BE2C (cell line): ENCODE measurements at regions not wholly inside any gene's neighbourhood (a gene's known extent, or its start where the extent isn't known, plus 50 kb on each side); places are given as distances from the start of the nearest gene placed in this dataset.

Source experiments
- DNase-seq: peaks from one replicate; pipeline ENCODE4 v3.0.0-alpha.2; 2020
- H3K27me3 ChIP-seq: fragments of 250-450 bp; sonication (Bioruptor Pico); 2 replicates; pipeline ENCODE4 v1.5.1; 2020; ENCODE audit warnings: mild to moderate bottlenecking
- H3K36me3 ChIP-seq: fragments of 250-450 bp; sonication (Bioruptor Pico); 2 replicates; pipeline ENCODE4 v1.5.1; 2020; ENCODE audit warnings: mild to moderate bottlenecking
- H3K4me1 ChIP-seq: fragments of 250-450 bp; sonication (Bioruptor Pico); 2 replicates; pipeline ENCODE4 v1.5.1; 2020
- H3K4me3 ChIP-seq: 2 replicates; pipeline ENCODE4 v1.5.1; 2011; ENCODE audit warnings: low read depth, low read length
- H3K9me3 ChIP-seq: fragments of 250-450 bp; sonication (Bioruptor Pico); 2 replicates; pipeline ENCODE4 v1.5.1; 2020
- CTCF ChIP-seq: IDR thresholded peaks from 2 replicates; pipeline ENCODE4 v1.5.1; 2012; ENCODE audit warnings: mild to moderate bottlenecking, low read depth, low read length

- no peak for TF ChIP-seq CTCF
- Histone ChIP-seq H3K36me3 (no peaks in the 10 kb centered on the region), H3K4me1 (no peaks in the 10 kb centered on the region), H3K27me3 (peaks cover 29% of the 10 kb centered on the region), H3K4me3 (no peak overlapping the region), H3K9me3 (no peaks in the 10 kb centered on the region)
- DNase-seq: no peak
Observed at GRCh38 chr2:236720974-236721540, 151.4 kb downstream of the ACKR3 start.

- DNase-seq: no peak
- Histone ChIP-seq H3K4me3 (no peak overlapping the region), H3K9me3 (no peaks in the 10 kb centered on the region), H3K36me3 (no peaks in the 10 kb centered on the region), H3K27me3 (peaks cover 19% of the 10 kb centered on the region), H3K4me1 (no peaks in the 10 kb centered on the region)
- no peak for TF ChIP-seq CTCF
Observed at GRCh38 chr2:236724200-236724599, 154.6 kb downstream of the ACKR3 start.

- Histone ChIP-seq H3K4me3 (no peak overlapping the region), H3K4me1 (no peaks in the 10 kb centered on the region), H3K27me3 (peaks cover 12% of the 10 kb centered on the region), H3K9me3 (no peaks in the 10 kb centered on the region), H3K36me3 (no peaks in the 10 kb centered on the region)
- no peak for TF ChIP-seq CTCF
- no peak for DNase-seq
Observed at GRCh38 chr2:236726701-236727450, 157.3 kb downstream of the ACKR3 start.

GRCh38 chr2:236728916-236729670 is 159.5 kb downstream of the ACKR3 start:
- H3K9me3 ChIP-seq: no peaks in the 10 kb centered on the region
- DNase-seq: no peak
- no peak for TF ChIP-seq CTCF
- no peak overlapping the region for H3K4me3 ChIP-seq
- no peaks in the 10 kb centered on the region for H3K4me1 ChIP-seq
- peaks cover 12% of the 10 kb centered on the region for H3K27me3 ChIP-seq
- H3K36me3 ChIP-seq: no peaks in the 10 kb centered on the region

- Histone ChIP-seq H3K27me3 (peaks cover 20% of the 10 kb centered on the region), H3K4me3 (no peak overlapping the region), H3K9me3 (no peaks in the 10 kb centered on the region), H3K36me3 (no peaks in the 10 kb centered on the region), H3K4me1 (no peaks in the 10 kb centered on the region)
- DNase-seq: no peak
- TF ChIP-seq CTCF: no peak
Observed at GRCh38 chr2:236730393-236730792, 160.8 kb downstream of the ACKR3 start.
